ENCODE measurements at regions not wholly inside any gene's neighbourhood (a gene's known extent, or its start where the extent isn't known, plus 50 kb on each side); places are given as distances from the start of the nearest gene placed in this dataset.
"Not testable (repeated sequence)": the region's sequence is repeated elsewhere in the genome, so short reads cannot be mapped to it uniquely, and the experiment has no call there.

DNA sequence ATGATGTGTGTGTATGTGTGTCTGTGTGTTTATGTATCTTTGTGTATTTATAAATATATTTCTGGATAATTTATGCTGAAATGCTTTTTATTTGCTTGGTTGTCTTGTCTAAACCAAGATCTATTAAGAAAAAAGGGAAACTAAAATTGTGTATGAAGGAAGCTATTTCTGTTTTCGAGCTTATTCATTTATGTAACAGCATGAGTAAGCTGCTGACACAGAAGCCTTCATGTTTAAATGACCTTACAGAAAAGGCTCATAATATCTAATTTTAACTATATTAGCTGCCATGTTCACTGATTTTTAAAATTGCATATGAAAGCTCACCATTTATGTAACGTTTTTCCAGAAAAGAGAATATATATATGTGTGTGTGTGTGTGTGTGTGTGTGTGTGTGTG is 392.8 kb downstream of the PTH2R start:
- TF ChIP-seq, protein P1, sequence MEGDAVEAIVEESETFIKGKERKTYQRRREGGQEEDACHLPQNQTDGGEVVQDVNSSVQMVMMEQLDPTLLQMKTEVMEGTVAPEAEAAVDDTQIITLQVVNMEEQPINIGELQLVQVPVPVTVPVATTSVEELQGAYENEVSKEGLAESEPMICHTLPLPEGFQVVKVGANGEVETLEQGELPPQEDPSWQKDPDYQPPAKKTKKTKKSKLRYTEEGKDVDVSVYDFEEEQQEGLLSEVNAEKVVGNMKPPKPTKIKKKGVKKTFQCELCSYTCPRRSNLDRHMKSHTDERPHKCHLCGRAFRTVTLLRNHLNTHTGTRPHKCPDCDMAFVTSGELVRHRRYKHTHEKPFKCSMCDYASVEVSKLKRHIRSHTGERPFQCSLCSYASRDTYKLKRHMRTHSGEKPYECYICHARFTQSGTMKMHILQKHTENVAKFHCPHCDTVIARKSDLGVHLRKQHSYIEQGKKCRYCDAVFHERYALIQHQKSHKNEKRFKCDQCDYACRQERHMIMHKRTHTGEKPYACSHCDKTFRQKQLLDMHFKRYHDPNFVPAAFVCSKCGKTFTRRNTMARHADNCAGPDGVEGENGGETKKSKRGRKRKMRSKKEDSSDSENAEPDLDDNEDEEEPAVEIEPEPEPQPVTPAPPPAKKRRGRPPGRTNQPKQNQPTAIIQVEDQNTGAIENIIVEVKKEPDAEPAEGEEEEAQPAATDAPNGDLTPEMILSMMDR (IDR thresholded peaks at IDR 0.05): no peak
- TF ChIP-seq POLR2A (IDR thresholded peaks at IDR 0.05): no peak
- H3K27me3 ChIP-seq: no peaks in the 10 kb centered on the region
- WGBS, 2 donors: 56 to 61% methylated on average over 2 of the region's 2 CpGs
- no peaks in the 10 kb centered on the region for H3K36me3 ChIP-seq
- no peak overlapping the region for H3K4me3 ChIP-seq
- H3K9me3 ChIP-seq: no peaks in the 10 kb centered on the region
- no peak overlapping the region for H3K27ac ChIP-seq
- H3K4me1 ChIP-seq: no peaks in the 10 kb centered on the region
- intact Hi-C loops (cut with DNase I): no loop called here
- no peak for DNase-seq

DNA sequence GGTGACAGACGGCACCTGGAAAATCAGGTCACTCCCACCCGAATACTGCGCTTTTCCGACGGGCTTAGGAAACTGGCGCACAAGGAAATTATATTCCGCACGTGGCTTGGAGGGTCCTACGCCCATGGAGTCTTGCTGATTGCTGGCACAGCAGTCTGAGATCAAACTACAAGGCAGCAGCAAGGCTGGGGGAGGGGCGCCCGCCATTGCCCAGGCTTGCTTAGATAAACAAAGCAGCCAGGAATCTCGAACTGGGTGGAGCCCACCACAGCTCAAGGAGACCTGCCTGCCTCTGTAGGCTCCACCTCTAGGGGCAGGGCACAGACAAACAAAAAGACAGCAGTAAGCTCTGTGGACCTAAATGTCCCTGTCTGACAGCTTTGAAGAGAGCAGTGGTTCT is 394.3 kb downstream of the PTH2R start:
- H3K4me3 ChIP-seq; DNase-seq; H3K36me3 ChIP-seq; H3K4me1 ChIP-seq; H3K27ac ChIP-seq; H3K27me3 ChIP-seq; intact Hi-C loops (cut with DNase I); H3K9me3 ChIP-seq: not testable (repeated sequence)
- WGBS, 2 donors: 77 to 88% methylated on average over 9 to 10 of the region's 12 CpGs

DNA sequence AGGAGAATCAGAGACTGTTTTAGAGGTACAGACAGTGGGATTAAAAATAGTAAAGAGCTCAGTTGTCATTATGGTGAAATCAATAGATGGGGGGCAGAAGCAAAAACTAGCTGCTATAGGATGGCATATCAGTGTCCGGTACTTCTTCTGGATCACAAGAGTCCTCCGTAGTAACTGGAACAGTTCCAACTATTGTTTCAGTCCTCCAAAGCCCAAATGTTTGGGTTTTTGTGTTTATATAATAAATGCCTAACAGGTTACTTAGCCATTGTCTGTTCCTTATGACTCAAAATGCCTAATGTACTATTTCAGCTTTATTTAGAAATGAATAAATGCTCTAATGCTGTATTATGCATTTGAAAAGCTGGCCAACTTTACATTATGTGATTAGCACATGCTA is 401.2 kb downstream of the PTH2R start:
- intact Hi-C loops (cut with DNase I): no loop called here
- H3K27me3 ChIP-seq: no peaks in the 10 kb centered on the region
- TF ChIP-seq POLR2A (IDR thresholded peaks at IDR 0.05): no peak
- TF ChIP-seq, protein P1 (IDR thresholded peaks at IDR 0.05): no peak
- no peaks in the 10 kb centered on the region for H3K36me3 ChIP-seq
- no peak overlapping the region for H3K27ac ChIP-seq
- 59 to 61% methylated on average over 2 of the region's 2 CpGs for WGBS, 2 donors
- no peaks in the 10 kb centered on the region for H3K4me1 ChIP-seq
- no peak for DNase-seq
- no peaks in the 10 kb centered on the region for H3K9me3 ChIP-seq
- H3K4me3 ChIP-seq: no peak overlapping the region

DNA sequence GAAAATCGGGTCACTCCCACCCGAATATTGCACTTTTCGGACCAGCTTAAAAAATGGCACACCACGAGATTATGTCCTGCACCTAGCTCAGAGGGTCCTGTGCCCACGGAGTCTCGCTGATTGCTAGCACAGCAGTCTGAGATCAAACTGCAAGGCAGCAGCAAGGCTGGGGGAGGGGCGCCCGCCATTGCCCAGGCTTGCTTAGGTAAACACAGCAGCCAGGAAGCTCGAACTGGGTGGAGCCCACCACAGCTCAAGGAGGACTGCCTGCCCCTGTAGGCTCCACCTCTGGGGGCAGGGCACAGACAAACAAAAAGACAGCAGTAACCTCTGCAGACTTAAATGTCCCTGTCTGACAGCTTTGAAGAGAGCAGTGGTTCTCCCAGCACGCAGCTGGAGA is 405.3 kb downstream of the PTH2R start:
- H3K27ac ChIP-seq; H3K27me3 ChIP-seq; H3K9me3 ChIP-seq; intact Hi-C loops (cut with DNase I); H3K36me3 ChIP-seq; DNase-seq; H3K4me1 ChIP-seq; H3K4me3 ChIP-seq: not testable (repeated sequence)
- no CpG with 5 or more reads among the region's 10 CpGs for WGBS, 2 donors

DNA sequence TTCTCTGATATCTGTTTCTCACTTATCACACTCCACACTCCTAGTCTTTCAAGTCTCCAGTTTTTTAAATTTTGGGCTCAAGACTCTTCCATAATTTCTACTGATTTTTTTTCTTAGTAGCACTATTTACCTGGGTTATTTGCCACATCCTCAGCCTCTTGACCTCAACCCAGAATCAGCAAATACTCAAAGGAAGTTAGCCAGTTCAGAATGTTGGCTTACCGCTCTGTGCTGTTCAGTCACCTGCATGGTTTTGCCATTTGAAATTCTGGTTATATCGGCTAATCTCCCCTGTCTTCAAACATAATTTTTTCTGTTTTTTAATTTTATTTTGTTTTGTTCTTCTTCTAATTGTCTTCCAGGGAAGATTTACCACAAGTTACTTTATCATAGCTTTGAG is 412.6 kb downstream of the PTH2R start:
- 68 to 87% methylated on average over 2 of the region's 2 CpGs for WGBS, 2 donors
- Histone ChIP-seq H3K4me1 (no peaks in the 10 kb centered on the region), H3K9me3 (no peaks in the 10 kb centered on the region), H3K4me3 (no peak overlapping the region), H3K27ac (no peak overlapping the region), H3K27me3 (no peaks in the 10 kb centered on the region), H3K36me3 (no peaks in the 10 kb centered on the region)
- no peak for DNase-seq
- TF ChIP-seq, protein P1 (IDR thresholded peaks at IDR 0.05): no peak
- no peak for TF ChIP-seq POLR2A (IDR thresholded peaks at IDR 0.05)
- intact Hi-C loops (cut with DNase I): no loop called here

DNA sequence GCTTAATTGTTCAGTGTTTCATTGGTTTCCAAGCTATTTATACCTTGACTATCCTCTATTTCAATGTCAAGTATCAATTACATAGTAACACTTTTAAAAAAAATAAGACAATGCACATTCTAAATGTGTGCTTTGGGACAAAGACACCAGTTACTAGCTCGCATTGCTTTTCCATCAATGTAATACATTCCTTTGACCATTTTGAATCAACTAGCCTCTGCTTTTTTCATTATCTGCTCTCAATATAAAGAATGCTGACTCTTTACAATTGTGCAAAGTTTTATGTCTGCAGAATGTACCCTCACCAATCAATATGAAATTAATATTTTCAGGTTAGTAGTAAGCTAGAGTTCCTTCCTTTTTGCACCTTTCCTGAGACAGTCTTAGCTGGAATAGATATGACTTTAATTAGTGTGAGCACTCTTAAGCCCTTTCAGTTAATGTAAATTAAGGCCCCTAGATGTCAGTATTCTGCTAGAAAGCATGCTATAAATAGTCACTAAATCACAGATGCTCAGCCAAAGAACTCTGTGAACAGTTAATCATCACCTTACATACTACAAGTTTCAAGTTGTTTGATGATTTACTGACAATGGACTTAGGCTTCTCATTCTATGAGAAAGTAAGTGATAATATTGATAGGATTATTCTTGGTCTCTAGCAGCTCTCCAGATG is 413.6 kb downstream of the PTH2R start:
- intact Hi-C loops (cut with DNase I): no loop called here
- no peaks in the 10 kb centered on the region for H3K27me3 ChIP-seq
- H3K9me3 ChIP-seq: no peaks in the 10 kb centered on the region
- DNase-seq: no peak
- TF ChIP-seq, protein P1 (IDR thresholded peaks at IDR 0.05): peak in 1 of 6 experiments; percentile 37
- no peak for TF ChIP-seq POLR2A (IDR thresholded peaks at IDR 0.05)
- 48 to 51% methylated on average over 1 of the region's 1 CpG for WGBS, 2 donors
- H3K4me3 ChIP-seq: no peak overlapping the region
- H3K4me1 ChIP-seq: no peaks in the 10 kb centered on the region
- H3K36me3 ChIP-seq: no peaks in the 10 kb centered on the region
- no peak overlapping the region for H3K27ac ChIP-seq

Data from esophagus squamous epithelium (tissue), 5 donors.